SJSA1 (cell line): ENCODE measurements at regions not wholly inside any gene's neighbourhood (a gene's known extent, or its start where the extent isn't known, plus 50 kb on each side); places are given as distances from the start of the nearest gene placed in this dataset.

Experiments used
- DNase-seq, 2 experiments: peaks; one replicate each; pipeline ENCODE4 v3.0.0-alpha.2; 2015 to 2020; ENCODE audit warnings: low spot score in 2 of 2, low read depth in 1 of 2
- H3K27ac ChIP-seq: fragments of 250-450 bp; sonication (Bioruptor Pico); 2 replicates; pipeline ENCODE4 v1.5.1; 2020; ENCODE audit warnings: mild to moderate bottlenecking, moderate library complexity
- H3K27me3 ChIP-seq: fragments of 250-450 bp; sonication (Bioruptor Pico); replicated peaks from 2 replicates; pipeline ENCODE4 v1.5.1; 2020; ENCODE audit warnings: mild to moderate bottlenecking, moderate library complexity
- H3K36me3 ChIP-seq: fragments of 250-450 bp; sonication (Bioruptor Pico); 2 replicates; pipeline ENCODE4 v1.5.1; 2020; ENCODE audit warnings: mild to moderate bottlenecking
- H3K4me1 ChIP-seq: fragments of 250-450 bp; sonication (Bioruptor Pico); replicated peaks from 2 replicates; pipeline ENCODE4 v1.6.1; 2021; ENCODE audit warnings: mild to moderate bottlenecking
- H3K4me3 ChIP-seq: fragments of 250-450 bp; sonication (Bioruptor Pico); 2 replicates; pipeline ENCODE4 v1.5.1; 2020; ENCODE audit warnings: mild to moderate bottlenecking
- H3K9me3 ChIP-seq: fragments of 250-450 bp; sonication (Bioruptor Pico); replicated peaks from 2 replicates; pipeline ENCODE4 v1.5.1; 2020; ENCODE audit warnings: mild to moderate bottlenecking

- Histone ChIP-seq H3K36me3 (no peaks in the 10 kb centered on the region), H3K4me3 (no peak overlapping the region), H3K27ac (no peak overlapping the region), H3K9me3 (no peaks in the 10 kb centered on the region), H3K4me1 (no peaks in the 10 kb centered on the region), H3K27me3 (no peaks in the 10 kb centered on the region)
- DNase-seq = no peak
These were observed 113.2 kb upstream of the MAF start for GRCh38 chr16:79713609-79714309.

- no peaks in the 10 kb centered on the region for H3K9me3 ChIP-seq
- no peak overlapping the region for H3K4me3 ChIP-seq
- H3K27ac ChIP-seq = no peak overlapping the region
- no peaks in the 10 kb centered on the region for H3K4me1 ChIP-seq
- no peaks in the 10 kb centered on the region for H3K36me3 ChIP-seq
- H3K27me3 ChIP-seq = no peaks in the 10 kb centered on the region
- no peak for DNase-seq
These were observed 111.7 kb upstream of the MAF start for GRCh38 chr16:79712276-79712675.

- H3K36me3 ChIP-seq = no peaks in the 10 kb centered on the region
- H3K27ac ChIP-seq = no peak overlapping the region
- H3K27me3 ChIP-seq = no peaks in the 10 kb centered on the region
- no peak for DNase-seq
- no peaks in the 10 kb centered on the region for H3K4me1 ChIP-seq
- H3K9me3 ChIP-seq = no peaks in the 10 kb centered on the region
- no peak overlapping the region for H3K4me3 ChIP-seq
These were observed 107.3 kb upstream of the MAF start for GRCh38 chr16:79707876-79708275.

GRCh38 chr16:79703066-79703465 lies 102.5 kb upstream of the MAF start:
- Histone ChIP-seq H3K9me3 (no peaks in the 10 kb centered on the region), H3K4me1 (no peaks in the 10 kb centered on the region), H3K36me3 (no peaks in the 10 kb centered on the region), H3K27ac (no peak overlapping the region), H3K27me3 (no peaks in the 10 kb centered on the region), H3K4me3 (no peak overlapping the region)
- DNase-seq = no peak

GRCh38 chr16:79698341-79698753 lies 97.8 kb upstream of the MAF start:
- no peaks in the 10 kb centered on the region for H3K9me3 ChIP-seq
- no peak overlapping the region for H3K27ac ChIP-seq
- no peak for DNase-seq
- no peaks in the 10 kb centered on the region for H3K27me3 ChIP-seq
- H3K36me3 ChIP-seq = no peaks in the 10 kb centered on the region
- no peaks in the 10 kb centered on the region for H3K4me1 ChIP-seq
- H3K4me3 ChIP-seq = no peak overlapping the region

- H3K4me1 ChIP-seq = no peaks in the 10 kb centered on the region
- no peaks in the 10 kb centered on the region for H3K36me3 ChIP-seq
- H3K27ac ChIP-seq = no peak overlapping the region
- no peaks in the 10 kb centered on the region for H3K9me3 ChIP-seq
- DNase-seq = no peak
- no peak overlapping the region for H3K4me3 ChIP-seq
- no peaks in the 10 kb centered on the region for H3K27me3 ChIP-seq
These were observed 97.1 kb upstream of the MAF start for GRCh38 chr16:79697562-79698112.

- no peak overlapping the region for H3K27ac ChIP-seq
- no peak for DNase-seq
- peaks cover 28% of the 10 kb centered on the region for H3K4me1 ChIP-seq
These were observed 90.5 kb upstream of the MAF start for GRCh38 chr16:79691007-79691406.

GRCh38 chr16:79690159-79690558 lies 89.6 kb upstream of the MAF start:
- Histone ChIP-seq H3K27ac (no peak overlapping the region), H3K4me1 (peaks cover 28% of the 10 kb centered on the region), H3K9me3 (no peaks in the 10 kb centered on the region), H3K36me3 (no peaks in the 10 kb centered on the region), H3K4me3 (no peak overlapping the region), H3K27me3 (no peaks in the 10 kb centered on the region)
- DNase-seq = no peak

More at GRCh38 chr16:79691007-79691406, 90.5 kb upstream of the MAF start:
- Histone ChIP-seq H3K27me3 (no peaks in the 10 kb centered on the region), H3K4me3 (no peak overlapping the region), H3K36me3 (no peaks in the 10 kb centered on the region), H3K9me3 (no peaks in the 10 kb centered on the region)

GRCh38 chr16:79687249-79688130 lies 87.0 kb upstream of the MAF start:
- peak overlapping the region; percentile 73 for H3K27ac ChIP-seq
- H3K4me3 ChIP-seq = no peak overlapping the region
- no peaks in the 10 kb centered on the region for H3K9me3 ChIP-seq
- no peak for DNase-seq
- no peaks in the 10 kb centered on the region for H3K36me3 ChIP-seq
- H3K27me3 ChIP-seq = no peaks in the 10 kb centered on the region
- peaks cover 28% of the 10 kb centered on the region for H3K4me1 ChIP-seq

GRCh38 chr16:79685871-79686270 lies 85.3 kb upstream of the MAF start:
- DNase-seq = no peak
- H3K36me3 ChIP-seq = no peaks in the 10 kb centered on the region
- no peak overlapping the region for H3K27ac ChIP-seq

GRCh38 chr16:79679334-79679733 lies 78.8 kb upstream of the MAF start:
- H3K4me3 ChIP-seq = no peak overlapping the region
- DNase-seq = no peak
- H3K27ac ChIP-seq = no peak overlapping the region
- H3K27me3 ChIP-seq = no peaks in the 10 kb centered on the region
- peaks cover 10% of the 10 kb centered on the region for H3K4me1 ChIP-seq
- H3K9me3 ChIP-seq = no peaks in the 10 kb centered on the region
- H3K36me3 ChIP-seq = no peaks in the 10 kb centered on the region

More at GRCh38 chr16:79685871-79686270, 85.3 kb upstream of the MAF start:
- Histone ChIP-seq H3K27me3 (no peaks in the 10 kb centered on the region), H3K4me3 (no peak overlapping the region), H3K4me1 (peaks cover 28% of the 10 kb centered on the region), H3K9me3 (no peaks in the 10 kb centered on the region)

- Histone ChIP-seq H3K4me3 (no peak overlapping the region), H3K27ac (no peak overlapping the region), H3K4me1 (peaks cover 10% of the 10 kb centered on the region), H3K9me3 (no peaks in the 10 kb centered on the region), H3K36me3 (no peaks in the 10 kb centered on the region), H3K27me3 (no peaks in the 10 kb centered on the region)
- peak in 1 of 2 experiments; percentile 63 for DNase-seq
These were observed 77.4 kb upstream of the MAF start for GRCh38 chr16:79677799-79678530.

- no peaks in the 10 kb centered on the region for H3K36me3 ChIP-seq
- no peak overlapping the region for H3K4me3 ChIP-seq
- H3K4me1 ChIP-seq = peaks cover 7% of the 10 kb centered on the region
- no peak overlapping the region for H3K27ac ChIP-seq
- DNase-seq = no peak
- no peaks in the 10 kb centered on the region for H3K9me3 ChIP-seq
- no peaks in the 10 kb centered on the region for H3K27me3 ChIP-seq
These were observed 73.1 kb upstream of the MAF start for GRCh38 chr16:79673635-79674034.
